Psoas muscle (tissue), 7 donors: ENCODE measurements at regions not wholly inside any gene's neighbourhood (a gene's known extent, or its start where the extent isn't known, plus 50 kb on each side); places are given as distances from the start of the nearest gene placed in this dataset.

ENCODE experiments used
- ATAC-seq, 4 donors: fragments of 200-7000 bp; cut with Tn5 transposase; one replicate each; pipeline ENCODE4 v1.9.1; 2020; ENCODE audit warnings: moderate library complexity in 3 of 4, mild to moderate bottlenecking in 2 of 4
- DNase-seq, 2 donors: peaks; one replicate each; pipeline ENCODE4 v3.0.0-alpha.2; 2020
- H3K27ac ChIP-seq: fragments of 200-600 bp; one replicate; pipeline ENCODE4 v1.8.0; 2022
- H3K27me3 ChIP-seq, 3 donors: fragments of 200-600 bp in 1 of 3; one replicate each; pipeline versions ENCODE4 v1.6.1 to v1.8.0; 2013 to 2022; ENCODE audit warnings: low read length in 2 of 3, mild to moderate bottlenecking in 2 of 3, moderate library complexity in 1 of 3; ENCODE audit not compliant: insufficient read depth in 3 of 3
- H3K36me3 ChIP-seq, 2 donors: fragments of 200-600 bp in 1 of 2; one replicate each; pipeline versions ENCODE4 v1.6.1 to v1.8.0; 2013 to 2022; ENCODE audit warnings: low read depth in 1 of 2, mild to moderate bottlenecking in 1 of 2, moderate library complexity in 1 of 2; ENCODE audit not compliant: insufficient read depth in 1 of 2
- H3K4me1 ChIP-seq: fragments of 200-600 bp; one replicate; pipeline ENCODE4 v1.8.0; 2022
- H3K4me3 ChIP-seq: fragments of 200-600 bp; one replicate; pipeline ENCODE4 v1.8.0; 2022; ENCODE audit warnings: mild to moderate bottlenecking
- H3K9me3 ChIP-seq: fragments of 200-600 bp; one replicate; pipeline ENCODE4 v1.8.0; 2022
- WGBS, 3 donors: extraction: QIAGEN DNeasy Blood & Tissue Kit; methylation state at CpG; one replicate each; pipeline versions ENCODE4 v1.1.6 to v1.1.7; 2013; 5-methylcytosine and 5-hydroxymethylcytosine counted together
- intact Hi-C, 2 donors: fragments of 100-400 bp; cut with DNase I; formaldehyde crosslinking; loops; one replicate each; pipeline versions ENCODE4 v1.11.0 to v1.14.2; 2022
- TF ChIP-seq, protein P1 (sequence below): fragments of 200-600 bp; IDR thresholded peaks from one replicate; pipeline ENCODE4 v1.8.0; 2022; ENCODE audit warnings: antibody characterized with exemption
- donor health status: healthy with polysubstance abuse.
- donor health status: DM: no; HTN: no; CAD: no; lungs with moderate emphysema.
- donor health status: Bipolar disorder and iron deficiency.
- donor health status: healthy.
- donor health status: DM: yes; HTN: yes; CAD: no.
- donor health status: DM: no; HTN: no; CAD: no.
- donor health status: DM: yes; HTN: yes; CAD: no.

DNA sequence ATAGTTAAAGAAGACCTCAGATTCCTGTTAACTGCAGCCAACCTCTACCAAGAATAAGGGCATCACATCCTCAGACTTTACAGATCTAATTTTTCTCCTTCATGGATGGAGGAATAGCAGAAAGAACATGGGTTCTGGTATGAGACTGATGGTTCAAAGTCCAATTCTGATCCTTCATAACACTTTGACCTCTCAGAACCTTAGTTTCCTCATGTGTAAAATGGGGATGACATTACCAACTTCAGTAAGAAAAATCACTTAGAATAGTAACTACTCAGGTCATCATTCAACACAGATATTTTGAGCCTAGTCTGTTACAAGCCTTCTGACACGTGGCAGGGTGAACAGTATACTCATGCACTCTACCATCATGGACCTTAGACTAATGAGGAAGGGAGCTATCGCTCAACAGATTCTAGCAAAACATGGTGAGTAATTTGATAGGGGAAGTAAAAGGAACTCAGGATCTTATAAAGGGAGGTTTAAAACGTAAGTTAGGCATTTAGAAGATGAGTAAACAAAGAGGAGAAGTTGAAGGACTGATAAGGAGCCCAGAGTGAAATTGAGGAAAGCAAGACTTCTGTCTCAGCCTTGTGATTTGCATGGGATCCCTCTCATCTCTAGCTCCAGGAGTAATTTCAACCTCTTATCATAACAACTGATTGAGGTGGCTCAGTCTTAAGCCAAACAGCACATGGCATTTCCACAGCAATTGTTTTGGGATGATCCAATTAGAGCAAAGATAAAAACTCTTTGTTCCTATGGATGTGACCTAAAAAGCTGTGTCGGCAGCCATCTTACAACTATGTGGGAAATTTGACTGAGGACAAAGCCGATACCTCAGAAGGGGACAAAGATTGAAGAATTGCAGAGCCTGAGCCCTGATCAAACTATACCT is 69.2 kb upstream of the TCF7L2 start:
- no peaks in the 10 kb centered on the region for H3K4me1 ChIP-seq
- no peak for DNase-seq
- no peaks in the 10 kb centered on the region for H3K36me3 ChIP-seq
- H3K4me3 ChIP-seq, result no peak overlapping the region
- WGBS, 3 donors, result 81 to 82% (median 82%) methylated on average over 5 of the region's 5 CpGs
- no peak for ATAC-seq
- intact Hi-C loops, result no loop called here
- no peaks in the 10 kb centered on the region for H3K9me3 ChIP-seq
- no peak overlapping the region for H3K27ac ChIP-seq
- no peaks in the 10 kb centered on the region for H3K27me3 ChIP-seq
- TF ChIP-seq, protein P1, sequence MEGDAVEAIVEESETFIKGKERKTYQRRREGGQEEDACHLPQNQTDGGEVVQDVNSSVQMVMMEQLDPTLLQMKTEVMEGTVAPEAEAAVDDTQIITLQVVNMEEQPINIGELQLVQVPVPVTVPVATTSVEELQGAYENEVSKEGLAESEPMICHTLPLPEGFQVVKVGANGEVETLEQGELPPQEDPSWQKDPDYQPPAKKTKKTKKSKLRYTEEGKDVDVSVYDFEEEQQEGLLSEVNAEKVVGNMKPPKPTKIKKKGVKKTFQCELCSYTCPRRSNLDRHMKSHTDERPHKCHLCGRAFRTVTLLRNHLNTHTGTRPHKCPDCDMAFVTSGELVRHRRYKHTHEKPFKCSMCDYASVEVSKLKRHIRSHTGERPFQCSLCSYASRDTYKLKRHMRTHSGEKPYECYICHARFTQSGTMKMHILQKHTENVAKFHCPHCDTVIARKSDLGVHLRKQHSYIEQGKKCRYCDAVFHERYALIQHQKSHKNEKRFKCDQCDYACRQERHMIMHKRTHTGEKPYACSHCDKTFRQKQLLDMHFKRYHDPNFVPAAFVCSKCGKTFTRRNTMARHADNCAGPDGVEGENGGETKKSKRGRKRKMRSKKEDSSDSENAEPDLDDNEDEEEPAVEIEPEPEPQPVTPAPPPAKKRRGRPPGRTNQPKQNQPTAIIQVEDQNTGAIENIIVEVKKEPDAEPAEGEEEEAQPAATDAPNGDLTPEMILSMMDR, result no peak

DNA sequence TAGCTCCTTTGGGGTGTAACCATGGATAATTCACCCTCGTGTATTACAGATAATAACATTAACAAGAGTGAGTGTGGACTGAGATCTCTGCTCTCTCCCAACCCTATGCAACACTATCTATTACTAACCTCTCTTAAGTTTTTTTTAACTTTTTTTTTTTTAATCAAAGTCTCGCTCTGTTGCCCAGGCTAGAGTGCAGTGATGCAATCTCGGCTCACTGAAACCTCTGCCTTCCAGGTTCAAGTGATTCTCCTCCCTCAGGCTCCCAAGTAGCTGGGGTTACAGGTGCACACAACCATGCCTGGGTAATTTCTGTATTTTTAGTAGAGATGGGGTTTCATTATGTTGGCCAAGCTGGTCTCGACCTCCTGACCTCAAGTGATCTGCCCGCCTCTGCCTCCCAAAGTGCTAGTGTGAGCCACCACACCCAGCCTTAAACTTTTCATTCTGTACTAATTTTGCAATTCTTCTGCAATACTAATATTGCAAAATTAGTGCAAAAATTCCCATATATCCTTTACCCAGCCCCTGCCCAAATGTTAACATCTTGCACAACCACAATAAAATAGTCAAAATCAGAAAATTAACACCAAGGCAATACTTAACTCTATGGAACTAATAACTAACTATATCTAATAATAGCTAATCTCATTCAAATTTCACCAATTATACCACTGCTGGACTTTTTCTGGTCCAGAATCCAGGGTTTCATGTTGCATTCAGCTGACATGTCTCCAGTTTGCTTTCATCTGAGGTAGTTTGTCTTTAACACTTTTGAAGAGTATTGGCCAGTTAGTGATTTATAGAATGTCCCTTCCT is 66.5 kb upstream of the TCF7L2 start:
- TF ChIP-seq, protein P1, result no peak
- Histone ChIP-seq H3K27ac (no peak overlapping the region), H3K27me3 (no peaks in the 10 kb centered on the region), H3K4me1 (no peaks in the 10 kb centered on the region), H3K36me3 (no peaks in the 10 kb centered on the region), H3K4me3 (no peak overlapping the region), H3K9me3 (no peaks in the 10 kb centered on the region)
- 89 to 90% (median 90%) methylated on average over 5 of the region's 5 CpGs for WGBS, 3 donors
- intact Hi-C loops, result no loop called here
- ATAC-seq, result no peak
- DNase-seq, result no peak

DNA sequence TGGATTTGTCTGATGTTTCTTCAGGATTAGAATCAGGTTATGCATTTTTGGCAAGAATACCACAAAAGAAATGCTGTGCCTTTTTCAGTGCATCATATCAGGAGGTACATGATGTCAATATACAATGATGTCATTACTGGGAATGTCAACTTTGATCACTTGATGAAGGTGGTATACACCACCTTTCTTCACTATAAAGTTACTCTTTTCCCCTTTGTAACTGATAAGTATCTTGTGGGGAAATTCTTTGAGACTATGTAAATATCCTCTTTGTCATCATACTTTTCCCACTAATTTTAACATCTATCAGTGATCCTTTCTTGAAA is 65.9 kb upstream of the TCF7L2 start:
- TF ChIP-seq, protein P1, result no peak
- Histone ChIP-seq H3K27me3 (no peaks in the 10 kb centered on the region), H3K27ac (no peak overlapping the region), H3K4me3 (no peak overlapping the region), H3K9me3 (no peaks in the 10 kb centered on the region), H3K36me3 (no peaks in the 10 kb centered on the region), H3K4me1 (no peaks in the 10 kb centered on the region)
- ATAC-seq (no peak), DNase-seq (no peak)
- intact Hi-C loops, result no loop called here

DNA sequence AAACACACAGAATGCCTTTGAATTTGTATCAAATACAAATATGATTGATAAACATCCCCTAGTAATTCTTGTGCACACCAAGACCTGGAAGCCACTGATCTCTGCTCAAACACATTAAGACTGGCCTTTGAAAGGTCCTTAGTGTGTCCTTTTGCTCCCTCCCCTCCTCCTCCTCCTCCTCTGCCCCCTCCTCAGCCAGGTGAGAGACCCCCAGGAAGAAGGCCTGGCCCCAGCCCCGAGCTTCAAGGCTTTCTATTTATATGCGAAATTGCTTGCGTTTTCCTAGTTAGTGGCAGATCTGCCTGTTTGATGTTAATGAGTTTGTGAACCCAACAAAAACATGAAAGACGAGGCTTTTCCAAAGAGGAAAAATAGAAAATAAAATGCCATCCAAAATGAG is 63.6 kb upstream of the TCF7L2 start:
- H3K9me3 ChIP-seq, result no peaks in the 10 kb centered on the region
- intact Hi-C loops, result no loop called here
- no peaks in the 10 kb centered on the region for H3K27me3 ChIP-seq
- H3K4me3 ChIP-seq, result no peak overlapping the region
- WGBS, 3 donors, result 82 to 85% (median 82%) methylated on average over 4 of the region's 4 CpGs
- H3K4me1 ChIP-seq, result no peaks in the 10 kb centered on the region
- no peak for ATAC-seq
- no peak for DNase-seq
- TF ChIP-seq, protein P1, result no peak
- H3K36me3 ChIP-seq, result no peaks in the 10 kb centered on the region
- H3K27ac ChIP-seq, result no peak overlapping the region
